B cell (primary cell): ENCODE measurements at regions not wholly inside any gene's neighbourhood (a gene's known extent, or its start where the extent isn't known, plus 50 kb on each side); places are given as distances from the start of the nearest gene placed in this dataset.

Source experiments
- ATAC-seq: fragments of 200-7000 bp; cut with Tn5 transposase; one replicate; pipeline ENCODE4 v1.10.0; 2021; ENCODE audit warnings: low read depth, mild to moderate bottlenecking, moderate number of reproducible peaks, moderate library complexity
- CTCF ChIA-PET: fragments of 350-600 bp; sonication (Branson Sonifier 250); formaldehyde crosslinking; loops from one replicate; lab custom pipeline; 2021; ENCODE audit warnings: antibody characterized with exemption, inconsistent platforms; lab: Charles Lee
- POLR2A ChIA-PET: fragments of 350-600 bp; sonication (Branson Sonifier 250); formaldehyde crosslinking; loops from one replicate; lab custom pipeline; 2021; ENCODE audit warnings: antibody characterized with exemption; lab: Charles Lee
- DNase-seq: peaks from one replicate; pipeline ENCODE4 v3.0.0; 2013
- H2AFZ ChIP-seq: 2 replicates; pipeline ENCODE4 v1.6.1; 2012; ENCODE audit warnings: mild to moderate bottlenecking, low read depth, low read length; ENCODE audit not compliant: insufficient read depth, poor library complexity, severe bottlenecking
- H3K27ac ChIP-seq, 2 donors: 1 replicate in 1 of 2; 2 replicates in 1 of 2; pipeline ENCODE4 v1.5.1; 2012 to 2013; ENCODE audit warnings: low read length in 2 of 2, mild to moderate bottlenecking in 2 of 2, moderate library complexity in 1 of 2
- H3K27me3 ChIP-seq, 4 experiments: fragments of 200-600 bp in 1 of 4; sonication (generic) in 1 of 4; replicated peaks in 1 of 4; 1 replicate in 2 of 4; 2 replicates in 2 of 4; pipeline versions ENCODE4 v1.6.1 to v1.7.0; 2013 to 2016; ENCODE audit warnings: low read length in 3 of 4, mild to moderate bottlenecking in 2 of 4, mixed read lengths in 1 of 4, moderate library complexity in 1 of 4; ENCODE audit not compliant: insufficient read depth in 4 of 4, control insufficient read depth in 3 of 4; ENCODE audit errors: control extremely low read depth in 1 of 4
- H3K36me3 ChIP-seq, 2 experiments: replicated peaks in 1 of 2; 1 replicate in 1 of 2; 2 replicates in 1 of 2; pipeline versions ENCODE4 v1.6.1 to v1.7.1; 2013; ENCODE audit warnings: low read length in 1 of 2; ENCODE audit not compliant: insufficient read depth in 2 of 2, control insufficient read depth in 1 of 2; ENCODE audit errors: control extremely low read depth in 1 of 2, extremely low read depth in 1 of 2
- H3K4me1 ChIP-seq, 2 donors: fragments of 200-600 bp in 1 of 2; sonication (generic) in 1 of 2; 1 replicate in 1 of 2; 2 replicates in 1 of 2; pipeline versions ENCODE4 v1.5.1 to v1.6.1; 2013 to 2017; ENCODE audit warnings: low read length in 2 of 2; ENCODE audit not compliant: control insufficient read depth in 2 of 2, insufficient read depth in 2 of 2
- H3K4me2 ChIP-seq: replicated peaks from 2 replicates; pipeline ENCODE3; 2012; ENCODE audit warnings: mild to moderate bottlenecking, low read depth, low read length; ENCODE audit not compliant: poor library complexity, severe bottlenecking
- H3K4me3 ChIP-seq, 5 experiments: fragments of 200-600 bp in 1 of 5; sonication (generic) in 1 of 5; 1 replicate in 3 of 5; 2 replicates in 2 of 5; pipeline versions ENCODE4 v1.5.1 to v1.7.0; 2011 to 2016; ENCODE audit warnings: low read length in 4 of 5, mild to moderate bottlenecking in 4 of 5, low read depth in 2 of 5, control low read depth in 1 of 5, moderate library complexity in 1 of 5; ENCODE audit not compliant: insufficient read depth in 1 of 5; ENCODE audit errors: control extremely low read depth in 1 of 5, extremely low read depth in 1 of 5
- H3K79me2 ChIP-seq: fragments of 200-600 bp; sonication (generic); one replicate; pipeline ENCODE4 v1.6.0; 2016; ENCODE audit warnings: low read length; ENCODE audit not compliant: control insufficient read depth, insufficient read depth
- H3K9ac ChIP-seq: fragments of 200-600 bp; sonication (generic); 2 replicates; pipeline ENCODE4 v1.6.1; 2017; ENCODE audit warnings: mild to moderate bottlenecking, low read length, moderate library complexity
- H3K9me3 ChIP-seq, 3 donors: one replicate each; pipeline versions ENCODE4 v1.6.1 to v1.7.1; 2013; ENCODE audit warnings: low read length in 2 of 3; ENCODE audit not compliant: control insufficient read depth in 2 of 3, insufficient read depth in 1 of 3; ENCODE audit errors: control extremely low read depth in 1 of 3
- H4K20me1 ChIP-seq: 2 replicates; pipeline ENCODE4 v1.6.0; 2012; ENCODE audit warnings: mild to moderate bottlenecking, low read length; ENCODE audit not compliant: insufficient read depth, control insufficient read depth, poor library complexity, severe bottlenecking
- H3K27ac Mint-ChIP-seq: one replicate; pipeline ENCODE4 v1.8.0; 2021; ENCODE audit warnings: mixed read lengths
- H3K27me3 Mint-ChIP-seq: one replicate; pipeline ENCODE4 v1.8.0; 2021; ENCODE audit warnings: mixed read lengths
- H3K4me1 Mint-ChIP-seq: one replicate; pipeline ENCODE4 v1.8.0; 2021; ENCODE audit warnings: mixed read lengths
- H3K4me3 Mint-ChIP-seq: one replicate; pipeline ENCODE4 v1.8.0; 2021; ENCODE audit warnings: mixed read lengths
- H3K9me3 Mint-ChIP-seq: one replicate; pipeline ENCODE4 v1.8.0; 2022; ENCODE audit warnings: mixed read lengths; ENCODE audit not compliant: insufficient read depth
- CTCF ChIP-seq: fragments of 200-600 bp; IDR thresholded peaks from one replicate; pipeline ENCODE4 v1.8.0; 2022; ENCODE audit warnings: antibody characterized with exemption, mild to moderate bottlenecking
- EZH2 ChIP-seq: IDR thresholded peaks from 2 replicates; pipeline ENCODE4 v1.6.1; 2012; ENCODE audit warnings: borderline replicate concordance, low read depth, mild to moderate bottlenecking, moderate library complexity, low read length; ENCODE audit not compliant: insufficient read depth, poor library complexity, severe bottlenecking
- WGBS: methylation state at CpG from one replicate; pipeline ENCODE4 v1.1.5; 2013; ENCODE audit warnings: missing lambda C conversion rate; ENCODE audit not compliant: insufficient coverage; 5-methylcytosine and 5-hydroxymethylcytosine counted together
- intact Hi-C: fragments of 100-400 bp; cut with micrococcal nuclease; formaldehyde crosslinking; loops from one replicate; pipeline ENCODE4 v1.10.0; 2022

GRCh38 chr3:99171800-99172199, 270.3 kb upstream of the DCBLD2 start:
- H3K4me1 Mint-ChIP-seq: no peaks in the 10 kb centered on the region
- no peak overlapping the region for H3K9ac ChIP-seq
- H3K4me3 Mint-ChIP-seq: no peak overlapping the region
- intact Hi-C loops: no loop called here
- ATAC-seq (no peak), DNase-seq (no peak)
- H4K20me1 ChIP-seq: no peaks in the 10 kb centered on the region
- H2AFZ ChIP-seq: no peak overlapping the region
- TF ChIP-seq EZH2 (no peak), CTCF (no peak)
- H3K36me3 ChIP-seq: no peaks in the 10 kb centered on the region
- H3K4me1 ChIP-seq: no peaks in the 10 kb centered on the region
- H3K27ac Mint-ChIP-seq: no peak overlapping the region
- H3K79me2 ChIP-seq: no peaks in the 10 kb centered on the region
- ChIA-PET POLR2A (no interaction called here), CTCF (no interaction called here)
- peaks cover 3% of the 10 kb centered on the region for H3K27me3 Mint-ChIP-seq
- no peaks in the 10 kb centered on the region for H3K27me3 ChIP-seq
- no peak overlapping the region for H3K4me2 ChIP-seq
- H3K4me3 ChIP-seq: no peak overlapping the region
- peaks cover 0 to 5% (median 0%) of the 10 kb centered on the region in 3 donors for H3K9me3 ChIP-seq
- H3K27ac ChIP-seq: no peak overlapping the region
- WGBS: 93% methylated on average over 2 of the region's 4 CpGs
- H3K9me3 Mint-ChIP-seq: no peaks in the 10 kb centered on the region

GRCh38 chr3:99170867-99171517, 269.5 kb upstream of the DCBLD2 start:
- ATAC-seq: no peak

More at GRCh38 chr3:99170867-99171517, 269.5 kb upstream of the DCBLD2 start:
- no peaks in the 10 kb centered on the region for H4K20me1 ChIP-seq
- ChIA-PET POLR2A (no interaction called here), CTCF (no interaction called here)
- WGBS: 94% methylated on average over 6 of the region's 6 CpGs
- H3K27me3 ChIP-seq: no peaks in the 10 kb centered on the region
- H3K36me3 ChIP-seq: no peaks in the 10 kb centered on the region
- peaks cover 0 to 5% (median 0%) of the 10 kb centered on the region in 3 donors for H3K9me3 ChIP-seq
- H3K27ac ChIP-seq: no peak overlapping the region
- no peaks in the 10 kb centered on the region for H3K4me1 Mint-ChIP-seq
- intact Hi-C loops: no loop called here
- no peak overlapping the region for H3K4me2 ChIP-seq
- no peak overlapping the region for H3K4me3 ChIP-seq
- H3K9ac ChIP-seq: no peak overlapping the region
- H2AFZ ChIP-seq: no peak overlapping the region
- H3K27me3 Mint-ChIP-seq: peaks cover 3% of the 10 kb centered on the region
- H3K9me3 Mint-ChIP-seq: no peaks in the 10 kb centered on the region
- H3K4me3 Mint-ChIP-seq: no peak overlapping the region
- H3K4me1 ChIP-seq: no peaks in the 10 kb centered on the region
- no peak for DNase-seq
- H3K27ac Mint-ChIP-seq: no peak overlapping the region
- H3K79me2 ChIP-seq: no peaks in the 10 kb centered on the region
- TF ChIP-seq EZH2: no peak
- TF ChIP-seq CTCF: no peak
